HEK293T (cell line): ENCODE measurements at regions not wholly inside any gene's neighbourhood (a gene's known extent, or its start where the extent isn't known, plus 50 kb on each side); places are given as distances from the start of the nearest gene placed in this dataset.

Source experiments
- ARNT ChIP-seq: fragments of 450-650 bp; IDR thresholded peaks from 2 replicates; pipeline ENCODE4 v1.6.1; 2017; ENCODE audit warnings: mild to moderate bottlenecking
- BHLHE40 ChIP-seq: fragments of 450-650 bp; IDR thresholded peaks from 2 replicates; pipeline ENCODE4 v1.6.1; 2016; ENCODE audit warnings: mild to moderate bottlenecking, moderate library complexity, borderline replicate concordance
- FOXA1 ChIP-seq: fragments of 450-650 bp; IDR thresholded peaks from 2 replicates; pipeline ENCODE4 v1.6.1; 2016; ENCODE audit warnings: mild to moderate bottlenecking
- FOXK2 ChIP-seq: fragments of 450-650 bp; IDR thresholded peaks from 2 replicates; pipeline ENCODE4 v1.6.1; 2016; ENCODE audit warnings: mild to moderate bottlenecking
- FOXM1 ChIP-seq: fragments of 450-650 bp; IDR thresholded peaks from 2 replicates; pipeline ENCODE4 v1.6.1; 2017; ENCODE audit warnings: mild to moderate bottlenecking, borderline replicate concordance
- HDGF ChIP-seq: fragments of 450-650 bp; IDR thresholded peaks from 2 replicates; pipeline ENCODE4 v1.6.1; 2017; ENCODE audit warnings: antibody characterized with exemption, borderline replicate concordance
- NFRKB ChIP-seq: fragments of 450-650 bp; IDR thresholded peaks from 2 replicates; pipeline ENCODE4 v1.6.1; 2016; ENCODE audit warnings: mild to moderate bottlenecking, moderate library complexity
- PKNOX1 ChIP-seq: fragments of 450-650 bp; IDR thresholded peaks from 2 replicates; pipeline ENCODE4 v1.6.1; 2016
- SP1 ChIP-seq: fragments of 450-650 bp; IDR thresholded peaks from 2 replicates; pipeline ENCODE4 v1.6.1; 2017
- SUZ12 ChIP-seq: fragments of 450-650 bp; IDR thresholded peaks from 2 replicates; pipeline ENCODE4 v1.6.1; 2016; ENCODE audit warnings: mild to moderate bottlenecking
- TARDBP ChIP-seq: fragments of 450-650 bp; IDR thresholded peaks from 2 replicates; pipeline ENCODE4 v1.6.1; 2016
- ZNF384 ChIP-seq: fragments of 450-650 bp; IDR thresholded peaks from 2 replicates; pipeline ENCODE4 v1.6.1; 2016

- TF ChIP-seq ARNT, result no peak
- TF ChIP-seq FOXK2, result no peak
- TF ChIP-seq NFRKB, result no peak
- TF ChIP-seq ZNF384, result no peak
- TF ChIP-seq FOXM1, result no peak
- no peak for TF ChIP-seq PKNOX1
- TF ChIP-seq SUZ12, result no peak
- TF ChIP-seq HDGF, result no peak
- TF ChIP-seq BHLHE40, result no peak
- TF ChIP-seq FOXA1, result no peak
- TF ChIP-seq SP1, result no peak
- no peak for TF ChIP-seq TARDBP
Observed at GRCh38 chr2:163185160-163185559, 346.6 kb upstream of the KCNH7 start.
